ENCODE measurements at regions not wholly inside any gene's neighbourhood (a gene's known extent, or its start where the extent isn't known, plus 50 kb on each side); places are given as distances from the start of the nearest gene placed in this dataset.

- TF ChIP-seq, protein P1, sequence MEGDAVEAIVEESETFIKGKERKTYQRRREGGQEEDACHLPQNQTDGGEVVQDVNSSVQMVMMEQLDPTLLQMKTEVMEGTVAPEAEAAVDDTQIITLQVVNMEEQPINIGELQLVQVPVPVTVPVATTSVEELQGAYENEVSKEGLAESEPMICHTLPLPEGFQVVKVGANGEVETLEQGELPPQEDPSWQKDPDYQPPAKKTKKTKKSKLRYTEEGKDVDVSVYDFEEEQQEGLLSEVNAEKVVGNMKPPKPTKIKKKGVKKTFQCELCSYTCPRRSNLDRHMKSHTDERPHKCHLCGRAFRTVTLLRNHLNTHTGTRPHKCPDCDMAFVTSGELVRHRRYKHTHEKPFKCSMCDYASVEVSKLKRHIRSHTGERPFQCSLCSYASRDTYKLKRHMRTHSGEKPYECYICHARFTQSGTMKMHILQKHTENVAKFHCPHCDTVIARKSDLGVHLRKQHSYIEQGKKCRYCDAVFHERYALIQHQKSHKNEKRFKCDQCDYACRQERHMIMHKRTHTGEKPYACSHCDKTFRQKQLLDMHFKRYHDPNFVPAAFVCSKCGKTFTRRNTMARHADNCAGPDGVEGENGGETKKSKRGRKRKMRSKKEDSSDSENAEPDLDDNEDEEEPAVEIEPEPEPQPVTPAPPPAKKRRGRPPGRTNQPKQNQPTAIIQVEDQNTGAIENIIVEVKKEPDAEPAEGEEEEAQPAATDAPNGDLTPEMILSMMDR (IDR thresholded peaks at IDR 0.05; ENCODE audit: unreplicated experiment) = no peak
- no peak for DNase-seq (ENCODE audit: low spot score)
- peaks cover 11% of the 10 kb centered on the region for H3K27me3 Mint-ChIP-seq (ENCODE audit: unreplicated experiment)
- H3K9me3 Mint-ChIP-seq (ENCODE audit: unreplicated experiment) = no peaks in the 10 kb centered on the region
- H3K27ac Mint-ChIP-seq (ENCODE audit: unreplicated experiment) = no peak overlapping the region
- no peak overlapping the region for H3K4me3 Mint-ChIP-seq (ENCODE audit: unreplicated experiment)
- no peaks in the 10 kb centered on the region for H3K4me1 Mint-ChIP-seq (ENCODE audit: unreplicated experiment)
- peaks cover 8% of the 10 kb centered on the region for H3K36me3 Mint-ChIP-seq (ENCODE audit: low read depth, unreplicated experiment)
Measured at GRCh38 chr14:104467236-104467635, 112.3 kb upstream of the C14orf180 start.

- no peak for DNase-seq (ENCODE audit: low spot score)
- no peak overlapping the region for H3K27ac Mint-ChIP-seq (ENCODE audit: unreplicated experiment)
- H3K36me3 Mint-ChIP-seq (ENCODE audit: low read depth, unreplicated experiment) = peaks cover 8% of the 10 kb centered on the region
- H3K4me3 Mint-ChIP-seq (ENCODE audit: unreplicated experiment) = no peak overlapping the region
- peaks cover 12% of the 10 kb centered on the region for H3K27me3 Mint-ChIP-seq (ENCODE audit: unreplicated experiment)
- TF ChIP-seq, protein P1 (IDR thresholded peaks at IDR 0.05; ENCODE audit: unreplicated experiment) = no peak
- no peaks in the 10 kb centered on the region for H3K9me3 Mint-ChIP-seq (ENCODE audit: unreplicated experiment)
- no peaks in the 10 kb centered on the region for H3K4me1 Mint-ChIP-seq (ENCODE audit: unreplicated experiment)
Measured at GRCh38 chr14:104467641-104468040, 111.9 kb upstream of the C14orf180 start.

GRCh38 chr14:104469591-104469990, 110.0 kb upstream of the C14orf180 start:
- H3K27me3 Mint-ChIP-seq (ENCODE audit: unreplicated experiment) = peaks cover 8% of the 10 kb centered on the region
- H3K36me3 Mint-ChIP-seq (ENCODE audit: low read depth, unreplicated experiment) = peaks cover 8% of the 10 kb centered on the region

GRCh38 chr14:104470588-104470987, 109.0 kb upstream of the C14orf180 start:
- no peak for DNase-seq (ENCODE audit: low spot score)
- Mint-ChIP-seq H3K9me3 (ENCODE audit: unreplicated experiment) (no peaks in the 10 kb centered on the region), H3K4me1 (ENCODE audit: unreplicated experiment) (no peaks in the 10 kb centered on the region), H3K36me3 (ENCODE audit: low read depth, unreplicated experiment) (peaks cover 8% of the 10 kb centered on the region), H3K27me3 (ENCODE audit: unreplicated experiment) (peaks cover 8% of the 10 kb centered on the region), H3K27ac (ENCODE audit: unreplicated experiment) (no peak overlapping the region), H3K4me3 (ENCODE audit: unreplicated experiment) (peak overlapping the region; percentile 35)
- TF ChIP-seq, protein P1 (IDR thresholded peaks at IDR 0.05; ENCODE audit: unreplicated experiment) = no peak

More at GRCh38 chr14:104469591-104469990, 110.0 kb upstream of the C14orf180 start:
- H3K27ac Mint-ChIP-seq (ENCODE audit: unreplicated experiment) = no peak overlapping the region
- no peaks in the 10 kb centered on the region for H3K9me3 Mint-ChIP-seq (ENCODE audit: unreplicated experiment)
- TF ChIP-seq, protein P1 (IDR thresholded peaks at IDR 0.05; ENCODE audit: unreplicated experiment) = no peak
- no peak overlapping the region for H3K4me3 Mint-ChIP-seq (ENCODE audit: unreplicated experiment)
- no peak for DNase-seq (ENCODE audit: low spot score)
- H3K4me1 Mint-ChIP-seq (ENCODE audit: unreplicated experiment) = no peaks in the 10 kb centered on the region

DNA sequence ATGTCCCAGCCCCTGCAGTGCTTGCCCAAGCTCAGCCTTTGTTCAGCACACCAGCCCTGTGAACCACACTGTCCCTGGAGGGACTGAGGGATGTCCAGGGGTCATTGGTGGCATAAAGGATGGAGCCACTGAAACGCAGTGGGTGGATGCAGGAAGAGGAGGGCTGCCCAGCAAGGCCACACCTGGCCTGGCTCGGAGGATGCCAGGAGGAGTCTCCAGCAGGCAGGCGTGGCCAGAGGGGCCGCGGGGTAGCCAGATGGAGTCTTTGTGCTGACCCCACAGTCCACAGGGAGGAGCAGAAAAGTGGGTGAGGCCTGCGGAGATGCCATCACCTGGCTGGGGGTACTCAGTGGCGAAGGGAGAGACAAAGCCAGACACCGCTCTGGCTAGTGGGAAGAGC, 108.5 kb upstream of the C14orf180 start:
- Mint-ChIP-seq H3K36me3 (ENCODE audit: low read depth, unreplicated experiment) (peaks cover 8% of the 10 kb centered on the region), H3K4me1 (ENCODE audit: unreplicated experiment) (no peaks in the 10 kb centered on the region), H3K27me3 (ENCODE audit: unreplicated experiment) (peaks cover 8% of the 10 kb centered on the region), H3K27ac (ENCODE audit: unreplicated experiment) (no peak overlapping the region), H3K4me3 (ENCODE audit: unreplicated experiment) (no peak overlapping the region), H3K9me3 (ENCODE audit: unreplicated experiment) (no peaks in the 10 kb centered on the region)
- no peak for DNase-seq (ENCODE audit: low spot score)
- TF ChIP-seq, protein P1 (IDR thresholded peaks at IDR 0.05; ENCODE audit: unreplicated experiment) = no peak

Measured in endothelial cell (in vitro differentiated cells).